ENCODE measurements at regions not wholly inside any gene's neighbourhood (a gene's known extent, or its start where the extent isn't known, plus 50 kb on each side); places are given as distances from the start of the nearest gene placed in this dataset.

DNA sequence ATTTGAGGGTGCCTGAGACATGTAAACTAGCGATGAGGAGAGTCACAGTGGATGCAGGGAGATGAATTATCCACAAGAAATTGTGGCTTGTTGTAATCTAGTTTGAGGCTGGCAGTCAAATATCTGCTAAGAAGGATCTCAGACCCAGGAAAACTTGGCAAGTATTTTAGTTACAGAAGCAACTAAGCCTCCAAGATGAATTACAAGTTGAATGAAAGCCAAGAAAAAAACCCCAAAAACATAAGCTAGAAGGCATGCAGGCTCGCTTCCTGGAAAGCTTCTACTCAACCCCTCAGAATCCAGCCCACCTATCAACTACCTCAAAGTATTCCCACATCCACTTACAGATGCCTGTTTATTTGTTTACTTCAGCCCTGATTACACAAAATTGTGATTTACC is 696.9 kb downstream of the MAT2B start:
- TF ChIP-seq, protein P1, sequence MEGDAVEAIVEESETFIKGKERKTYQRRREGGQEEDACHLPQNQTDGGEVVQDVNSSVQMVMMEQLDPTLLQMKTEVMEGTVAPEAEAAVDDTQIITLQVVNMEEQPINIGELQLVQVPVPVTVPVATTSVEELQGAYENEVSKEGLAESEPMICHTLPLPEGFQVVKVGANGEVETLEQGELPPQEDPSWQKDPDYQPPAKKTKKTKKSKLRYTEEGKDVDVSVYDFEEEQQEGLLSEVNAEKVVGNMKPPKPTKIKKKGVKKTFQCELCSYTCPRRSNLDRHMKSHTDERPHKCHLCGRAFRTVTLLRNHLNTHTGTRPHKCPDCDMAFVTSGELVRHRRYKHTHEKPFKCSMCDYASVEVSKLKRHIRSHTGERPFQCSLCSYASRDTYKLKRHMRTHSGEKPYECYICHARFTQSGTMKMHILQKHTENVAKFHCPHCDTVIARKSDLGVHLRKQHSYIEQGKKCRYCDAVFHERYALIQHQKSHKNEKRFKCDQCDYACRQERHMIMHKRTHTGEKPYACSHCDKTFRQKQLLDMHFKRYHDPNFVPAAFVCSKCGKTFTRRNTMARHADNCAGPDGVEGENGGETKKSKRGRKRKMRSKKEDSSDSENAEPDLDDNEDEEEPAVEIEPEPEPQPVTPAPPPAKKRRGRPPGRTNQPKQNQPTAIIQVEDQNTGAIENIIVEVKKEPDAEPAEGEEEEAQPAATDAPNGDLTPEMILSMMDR (IDR thresholded peaks at IDR 0.05), result no peak

- TF ChIP-seq, protein P1 (IDR thresholded peaks at IDR 0.05), result no peak
Observed at GRCh38 chr5:164203581-164204225, 698.3 kb downstream of the MAT2B start.

- TF ChIP-seq, protein P1 (IDR thresholded peaks at IDR 0.05), result no peak
Observed at GRCh38 chr5:164204338-164204946, 699.0 kb downstream of the MAT2B start.

DNA sequence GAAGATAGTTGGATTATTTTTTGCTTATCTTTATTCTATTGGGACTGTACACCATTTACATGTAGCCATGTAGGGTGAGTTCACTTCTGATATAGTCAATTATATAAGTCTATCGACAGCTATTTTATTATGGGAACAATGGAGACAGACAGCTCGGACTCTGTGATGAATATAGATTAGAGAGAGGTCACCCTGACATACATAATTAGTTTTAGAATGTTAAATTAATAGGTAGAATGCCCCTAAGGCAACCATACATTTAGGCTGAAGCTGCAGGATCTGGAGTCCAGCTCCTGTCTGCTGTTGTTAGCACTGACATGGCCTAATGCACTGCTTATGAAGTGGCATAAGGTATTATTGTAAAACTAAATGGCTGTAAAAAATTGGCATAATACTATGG is 700.8 kb downstream of the MAT2B start:
- TF ChIP-seq, protein P1 (IDR thresholded peaks at IDR 0.05), result no peak

- TF ChIP-seq, protein P1 (IDR thresholded peaks at IDR 0.05), result no peak
Observed at GRCh38 chr5:164207646-164208045, 702.2 kb downstream of the MAT2B start.

GRCh38 chr5:164210491-164210890 is 705.1 kb downstream of the MAT2B start:
- TF ChIP-seq, protein P1 (IDR thresholded peaks at IDR 0.05), result no peak

- TF ChIP-seq, protein P1 (IDR thresholded peaks at IDR 0.05), result no peak
Observed at GRCh38 chr5:164214698-164215097, 709.3 kb downstream of the MAT2B start.

Measured in LNCAP (cell line).